GM18519 (cell line): ENCODE measurements at regions not wholly inside any gene's neighbourhood (a gene's known extent, or its start where the extent isn't known, plus 50 kb on each side); places are given as distances from the start of the nearest gene placed in this dataset.
"Not testable (repeated sequence)": the region's sequence is repeated elsewhere in the genome, so short reads cannot be mapped to it uniquely, and the experiment has no call there.

Experiments
- ATAC-seq: cut with Tn5 transposase; IDR thresholded peaks from one replicate; pipeline ENCODE4 v1.9.1; 2021; ENCODE audit warnings: mild to moderate bottlenecking, moderate library complexity; ENCODE audit not compliant: unreplicated experiment, low FRiP score

DNA sequence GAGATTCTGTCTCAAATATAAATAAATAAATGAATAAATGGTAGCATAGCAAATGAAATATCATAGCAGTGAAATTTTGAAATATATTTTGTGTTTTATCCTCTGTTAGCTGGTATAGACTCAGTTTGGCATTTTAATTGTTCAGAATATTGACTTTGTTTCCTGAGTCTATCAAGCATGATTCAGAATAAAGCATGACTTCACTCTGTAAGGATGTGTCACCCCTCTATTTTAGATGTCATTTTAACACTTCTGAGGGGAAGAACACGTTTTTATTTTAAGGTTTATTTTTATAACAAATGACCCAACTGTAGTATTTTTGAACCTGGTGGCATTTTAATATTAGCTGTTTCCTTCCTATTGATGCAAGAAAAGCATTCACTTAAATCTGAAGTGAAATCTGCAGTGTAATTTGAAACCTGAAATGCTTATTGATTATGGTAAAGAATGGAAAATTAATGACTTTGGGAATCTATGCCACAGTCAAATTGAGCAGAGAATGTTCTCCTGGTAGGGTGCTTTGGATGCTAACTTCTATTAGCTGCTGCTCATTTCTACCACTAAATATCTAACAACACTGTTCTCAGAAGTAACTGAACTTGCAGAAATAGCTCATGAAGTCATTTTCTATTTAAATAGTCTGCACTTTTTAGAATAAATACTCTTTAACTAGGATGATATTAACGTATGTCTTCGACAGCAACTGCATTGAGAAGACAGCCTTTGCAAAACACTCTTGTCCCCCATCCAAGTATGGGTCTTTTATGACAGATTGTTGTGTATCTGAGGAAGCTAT is 114.2 kb downstream of the SOX4 start:
- ATAC-seq = no peak

DNA sequence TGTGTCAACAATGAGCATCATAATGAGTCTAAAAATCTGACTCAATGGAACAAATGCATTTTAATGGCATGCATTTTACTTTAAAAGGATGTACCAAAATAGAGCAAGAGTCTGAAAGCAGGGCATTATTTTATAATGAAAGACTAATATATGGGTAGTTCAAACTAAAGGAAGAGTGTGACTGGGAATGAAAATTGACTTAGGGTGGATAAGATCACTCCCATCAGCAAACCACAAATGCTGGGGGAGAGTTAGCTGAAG is 114.7 kb downstream of the SOX4 start:
- ATAC-seq = no peak

DNA sequence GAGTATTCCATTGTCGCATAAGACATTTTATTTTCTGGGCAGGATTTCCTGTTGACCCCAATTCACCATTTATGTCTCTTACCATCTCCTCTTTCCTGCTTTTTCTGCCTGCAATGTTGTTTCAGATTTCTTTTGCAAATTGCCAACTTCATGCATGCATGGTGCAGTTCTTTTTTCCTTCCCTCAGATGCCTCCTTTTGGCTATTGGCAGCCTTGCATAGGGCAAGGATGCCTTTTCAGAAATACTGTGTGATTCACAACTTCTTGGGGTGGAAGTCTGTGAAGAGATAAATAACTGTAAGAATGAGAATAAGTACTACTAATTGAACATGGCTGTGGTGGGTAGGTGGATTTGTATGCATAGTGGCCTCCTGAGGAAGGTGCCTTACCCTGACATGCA is 116.7 kb downstream of the SOX4 start:
- ATAC-seq = no peak

DNA sequence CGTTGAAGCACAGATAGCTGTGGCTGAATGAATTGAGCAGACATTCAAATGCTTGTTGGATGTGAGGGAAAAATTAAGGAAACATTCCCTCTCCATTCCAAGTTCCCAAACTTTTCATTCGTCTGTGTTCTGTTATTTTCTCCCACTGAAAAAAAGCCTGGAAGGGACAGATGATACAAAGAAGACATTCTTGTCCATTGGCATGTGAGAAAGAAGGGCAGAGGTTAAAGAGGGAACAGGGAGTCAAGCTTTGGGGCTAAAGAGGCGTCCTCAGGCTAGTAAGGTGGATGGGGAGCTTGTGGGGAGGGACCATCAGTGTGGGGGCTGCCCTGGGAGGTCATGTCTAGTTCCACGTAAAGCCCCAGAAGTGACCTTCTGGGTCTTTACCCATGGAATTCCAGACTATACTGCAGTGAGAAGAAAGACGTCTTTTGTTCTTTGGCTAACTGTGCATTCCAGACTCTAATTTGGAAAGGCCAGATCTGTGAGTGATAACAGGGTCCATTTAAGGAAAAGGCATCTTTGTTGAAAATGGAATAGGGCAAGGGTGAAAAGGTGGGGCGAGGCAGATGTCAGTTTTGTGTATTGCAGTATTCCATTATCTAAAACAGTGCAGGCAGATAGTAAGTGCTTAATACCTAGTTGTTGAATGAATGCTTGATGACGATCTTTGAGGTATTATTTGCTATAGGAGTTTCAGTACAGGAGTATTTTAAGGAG is 117.5 kb downstream of the SOX4 start:
- no peak for ATAC-seq

DNA sequence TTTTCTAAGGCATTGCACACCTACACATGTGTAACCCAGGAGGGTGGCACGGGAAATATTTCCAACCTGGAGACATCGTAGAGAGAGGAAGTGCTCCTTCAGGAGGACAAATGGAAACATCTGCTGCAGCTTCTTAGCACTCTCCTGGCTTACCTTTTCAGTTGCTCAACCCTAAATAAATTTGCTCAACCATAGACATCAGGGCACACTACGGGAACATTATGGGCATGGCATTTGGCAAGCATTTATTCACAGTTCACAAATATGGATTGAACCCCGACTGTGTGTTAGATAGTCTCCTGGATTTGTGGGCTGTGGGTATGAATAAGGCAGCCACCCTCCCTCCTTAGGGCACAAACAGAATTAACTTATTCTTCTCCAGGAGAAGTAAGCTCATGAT is 118.7 kb downstream of the SOX4 start:
- ATAC-seq = no peak

DNA sequence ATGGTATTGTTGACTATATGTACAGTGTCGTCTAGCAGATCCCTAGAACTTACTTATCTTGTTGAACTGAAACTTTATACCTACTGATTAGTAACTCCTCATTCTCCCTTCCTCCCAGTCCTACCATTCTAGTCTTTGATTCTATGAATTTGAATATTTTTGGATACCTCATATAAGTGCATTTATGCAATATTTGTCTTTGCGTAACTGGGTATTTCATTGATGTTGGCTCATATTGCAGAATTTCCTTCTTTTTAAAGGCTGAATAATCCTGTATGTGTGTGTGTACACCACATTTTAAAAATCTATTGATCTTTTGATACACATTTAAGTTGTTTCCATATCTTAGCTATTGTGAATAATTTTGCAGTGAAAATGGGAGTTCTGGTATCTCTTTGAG is 119.9 kb downstream of the SOX4 start:
- ATAC-seq = no peak

DNA sequence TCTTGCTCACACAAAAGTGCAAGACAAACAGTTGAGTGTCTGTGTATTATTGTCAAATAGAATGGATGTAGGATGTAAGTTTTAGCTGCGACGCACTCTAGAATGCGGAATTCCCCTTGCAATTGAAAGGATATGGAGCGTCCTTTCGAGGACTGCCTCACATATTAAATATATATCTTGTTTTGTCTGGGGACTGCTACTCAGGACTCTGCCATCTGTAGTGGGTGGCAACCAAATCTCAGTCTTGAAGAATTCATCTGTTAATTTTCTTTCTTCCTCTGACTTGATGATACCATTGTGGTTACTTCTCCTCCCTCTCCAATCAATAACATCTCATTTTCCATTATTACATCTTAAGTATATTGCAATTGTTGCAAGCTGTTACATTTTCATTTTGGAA is 121.6 kb downstream of the SOX4 start:
- no peak for ATAC-seq

DNA sequence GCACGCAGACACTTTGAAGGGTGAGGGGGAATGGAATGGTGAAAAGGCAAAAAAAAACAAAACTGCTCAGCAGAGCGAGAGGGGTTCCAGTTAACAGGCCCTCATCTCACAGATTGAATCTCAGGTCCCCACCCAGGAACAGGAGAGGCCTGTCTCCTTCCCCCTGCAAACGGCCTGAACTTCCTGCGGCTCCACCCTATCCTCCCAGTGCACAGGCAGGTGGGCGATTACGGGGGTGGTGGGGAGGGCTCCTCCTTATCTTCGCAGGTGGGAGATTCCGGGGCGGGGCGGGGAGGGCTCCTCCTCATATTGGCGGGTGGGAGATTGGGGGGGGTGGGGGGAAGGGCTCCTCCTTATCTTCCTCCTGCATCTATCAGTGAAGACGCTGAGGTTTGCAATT is 129.0 kb downstream of the SOX4 start:
- no peak for ATAC-seq

DNA sequence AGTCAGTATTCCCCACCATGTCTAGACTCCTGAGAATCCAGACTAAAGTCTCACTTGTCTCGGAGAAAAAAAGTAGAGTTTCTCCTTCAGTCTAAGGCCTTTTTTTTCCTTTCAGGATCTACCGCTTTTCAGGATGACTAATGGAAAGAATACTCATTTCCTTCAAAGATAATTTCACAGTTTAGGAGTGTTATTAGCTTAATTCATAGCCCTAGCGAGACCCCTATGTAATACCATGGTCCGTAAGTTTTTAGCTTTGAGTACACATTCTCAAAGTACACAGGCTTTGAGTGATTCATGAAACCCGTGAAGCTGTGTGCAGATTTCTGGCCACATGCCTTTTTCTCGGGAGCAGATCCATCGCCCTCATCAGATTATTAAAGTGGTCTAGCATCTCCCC is 133.1 kb downstream of the SOX4 start:
- ATAC-seq = no peak

DNA sequence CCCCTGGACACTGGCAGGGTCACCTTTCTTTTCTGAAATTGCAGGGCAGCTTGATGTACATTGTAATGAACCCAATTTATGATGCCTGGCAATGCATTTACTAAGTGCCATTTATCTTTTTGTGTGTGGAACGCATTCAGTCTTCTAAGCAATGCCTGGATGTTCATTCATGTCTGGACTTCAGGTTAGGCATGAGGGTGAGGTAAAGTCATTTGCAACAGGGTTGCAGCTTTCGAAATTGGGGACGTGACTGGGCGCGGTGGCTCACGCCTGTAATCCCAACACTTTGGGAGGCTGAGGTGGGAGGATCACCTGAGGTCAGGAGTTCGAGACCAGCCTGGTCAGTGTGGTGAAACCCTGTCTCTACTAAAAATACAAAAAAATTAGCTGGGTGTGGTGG is 134.6 kb downstream of the SOX4 start:
- no peak for ATAC-seq

DNA sequence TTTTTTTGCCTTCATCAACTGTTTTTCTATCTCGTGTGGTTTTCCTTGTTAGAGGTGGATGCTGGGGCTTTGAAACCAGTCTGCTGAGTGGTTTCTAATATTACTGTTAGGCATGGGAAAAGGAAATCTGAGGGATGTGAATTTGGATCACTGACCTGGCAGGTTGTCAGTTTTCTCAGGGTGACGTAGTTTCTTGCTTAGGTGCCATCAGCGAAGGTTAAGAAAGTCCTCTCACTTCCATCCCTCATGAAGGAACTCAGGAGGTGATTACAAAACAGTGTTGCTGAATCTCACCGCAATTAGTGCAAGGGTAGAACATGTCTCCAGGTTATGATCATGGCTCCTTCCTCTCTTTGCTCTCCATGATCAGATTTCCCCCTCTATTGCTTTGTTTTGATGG is 135.9 kb downstream of the SOX4 start:
- ATAC-seq = no peak

DNA sequence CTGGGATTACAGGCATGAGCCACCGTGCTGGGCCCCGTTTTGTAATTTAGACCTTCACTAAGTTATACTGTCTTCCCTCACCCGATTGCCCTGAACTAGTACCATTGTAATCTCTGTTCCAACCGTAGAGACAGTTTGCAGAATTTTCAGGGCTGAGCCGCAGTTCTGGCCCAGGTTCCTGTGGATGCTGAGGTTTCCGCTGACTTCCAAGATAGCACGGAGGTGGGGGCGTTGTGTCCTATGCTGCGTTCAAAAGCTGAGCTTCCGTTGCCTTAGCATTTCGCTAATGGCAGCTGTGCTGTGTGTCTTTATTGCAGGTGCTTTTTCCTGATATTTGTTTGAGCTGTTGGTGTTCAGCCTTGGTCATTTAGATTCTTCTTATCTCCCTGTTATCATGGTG is 137.0 kb downstream of the SOX4 start:
- no peak for ATAC-seq

DNA sequence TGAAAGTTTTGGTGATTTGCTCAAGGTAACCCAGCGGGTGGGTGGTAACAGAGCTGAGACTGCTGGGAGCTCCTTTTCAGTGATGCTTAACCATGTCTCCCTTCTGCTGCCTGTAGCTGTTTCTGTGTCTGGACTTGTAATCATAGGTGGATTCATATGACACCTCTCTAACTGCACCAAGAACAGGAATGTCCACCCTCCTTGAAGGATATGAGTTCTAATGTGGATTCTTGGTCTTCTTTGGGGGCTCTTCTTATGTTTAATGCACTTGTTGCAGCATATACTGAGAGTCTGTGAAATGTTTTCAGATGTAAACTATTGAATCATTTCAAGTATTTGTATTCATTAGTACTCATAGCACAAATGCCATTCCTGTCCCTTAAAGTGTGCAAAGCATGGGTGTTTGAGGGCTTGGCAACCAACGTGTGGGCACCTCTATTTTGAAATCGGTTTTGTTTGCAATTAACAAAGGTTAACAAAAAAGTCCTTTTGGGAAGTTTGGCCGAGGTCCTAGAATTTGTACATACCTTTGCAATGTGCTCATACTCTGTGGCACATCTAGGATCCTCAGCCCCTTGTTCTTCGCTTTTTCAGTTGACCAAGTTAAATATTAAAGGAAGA is 138.0 kb downstream of the SOX4 start:
- ATAC-seq = no peak

DNA sequence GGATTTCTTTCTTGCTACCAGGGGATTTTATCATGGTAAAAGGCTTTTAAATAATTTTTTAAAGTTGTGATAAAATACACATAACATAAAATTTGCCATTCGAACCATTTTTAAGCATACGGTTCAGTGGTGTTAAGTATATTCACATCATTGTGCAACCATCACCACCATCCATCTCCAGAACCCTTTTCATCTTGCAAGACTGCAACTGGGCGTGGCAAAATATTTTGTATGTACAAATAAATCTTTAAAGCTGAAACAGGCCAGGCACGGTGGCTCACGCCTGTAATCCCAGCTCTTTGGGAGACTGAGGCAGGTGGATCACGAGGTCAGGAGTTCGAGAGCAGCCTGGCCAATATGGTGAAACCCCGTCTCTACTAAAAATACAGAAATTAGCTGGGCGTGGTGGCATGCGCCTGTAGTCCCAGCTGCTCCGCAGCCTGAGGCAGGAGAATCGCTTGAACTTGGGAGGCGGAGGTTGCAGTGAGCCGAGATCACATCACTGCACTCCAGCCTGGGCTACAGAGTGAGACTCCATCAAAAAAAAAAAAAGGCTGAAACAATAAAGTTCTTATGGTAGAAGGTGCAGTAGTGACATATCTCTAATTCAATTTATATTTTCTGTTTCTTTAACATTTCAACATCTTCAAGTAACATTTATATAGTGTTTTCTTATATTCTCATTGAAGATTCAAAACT is 138.6 kb downstream of the SOX4 start:
- not testable (repeated sequence) for ATAC-seq

DNA sequence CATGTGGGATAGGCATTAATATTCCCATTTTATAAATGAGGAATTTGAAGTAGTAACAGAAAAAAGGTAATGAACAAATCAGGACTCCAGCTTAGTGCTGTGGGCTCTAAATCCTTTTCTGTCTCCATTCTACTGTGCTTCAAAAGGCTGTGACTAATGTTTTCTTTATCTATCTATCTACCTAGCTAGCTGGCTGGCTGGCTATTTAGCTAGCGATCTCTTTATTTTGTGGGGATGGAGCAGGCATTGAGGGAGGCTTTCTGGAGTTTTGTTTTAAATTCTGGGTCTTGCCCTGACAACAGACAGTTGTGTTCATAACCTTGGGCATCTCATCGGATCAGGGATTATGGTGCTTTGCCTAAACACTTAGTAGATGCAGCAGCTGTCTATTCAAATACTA is 139.2 kb downstream of the SOX4 start:
- ATAC-seq = no peak

DNA sequence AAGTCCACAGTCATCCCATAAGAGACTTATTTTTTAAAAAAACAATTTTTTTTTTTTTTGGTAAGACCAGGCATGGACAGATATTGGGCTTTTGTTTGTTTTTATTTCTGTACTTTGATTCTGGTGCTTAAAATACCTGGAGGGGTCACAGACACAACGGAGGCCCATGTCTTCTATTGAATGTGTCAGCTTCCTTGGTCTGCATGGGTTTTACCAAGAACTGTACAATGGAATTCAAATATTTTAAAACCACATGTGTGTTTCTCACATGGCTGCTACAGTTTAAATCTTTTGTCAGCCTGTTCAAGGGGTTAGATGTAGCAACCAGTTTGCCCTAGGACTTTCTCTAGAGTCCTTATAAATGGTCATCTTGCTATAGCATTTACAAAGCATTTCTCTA is 139.8 kb downstream of the SOX4 start:
- ATAC-seq = no peak

DNA sequence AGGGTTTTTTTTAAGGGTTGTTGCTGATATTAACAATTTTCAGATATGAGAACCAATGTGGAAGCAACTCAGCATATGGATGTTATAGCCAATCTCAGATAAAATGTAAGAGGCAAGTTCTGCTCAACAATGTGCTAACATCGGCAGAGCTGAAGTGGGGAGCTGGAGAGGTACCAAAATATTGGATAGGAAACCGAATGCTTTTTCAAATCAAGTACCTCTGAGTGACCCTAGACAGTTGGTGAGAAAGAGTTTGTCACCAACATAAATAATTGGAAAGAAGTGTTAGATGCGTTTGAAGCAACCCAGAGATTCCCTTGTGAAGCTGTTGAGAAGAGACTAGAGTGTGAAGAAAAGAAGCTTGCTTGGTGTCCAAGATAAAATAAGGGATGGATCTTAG is 140.7 kb downstream of the SOX4 start:
- ATAC-seq = no peak

DNA sequence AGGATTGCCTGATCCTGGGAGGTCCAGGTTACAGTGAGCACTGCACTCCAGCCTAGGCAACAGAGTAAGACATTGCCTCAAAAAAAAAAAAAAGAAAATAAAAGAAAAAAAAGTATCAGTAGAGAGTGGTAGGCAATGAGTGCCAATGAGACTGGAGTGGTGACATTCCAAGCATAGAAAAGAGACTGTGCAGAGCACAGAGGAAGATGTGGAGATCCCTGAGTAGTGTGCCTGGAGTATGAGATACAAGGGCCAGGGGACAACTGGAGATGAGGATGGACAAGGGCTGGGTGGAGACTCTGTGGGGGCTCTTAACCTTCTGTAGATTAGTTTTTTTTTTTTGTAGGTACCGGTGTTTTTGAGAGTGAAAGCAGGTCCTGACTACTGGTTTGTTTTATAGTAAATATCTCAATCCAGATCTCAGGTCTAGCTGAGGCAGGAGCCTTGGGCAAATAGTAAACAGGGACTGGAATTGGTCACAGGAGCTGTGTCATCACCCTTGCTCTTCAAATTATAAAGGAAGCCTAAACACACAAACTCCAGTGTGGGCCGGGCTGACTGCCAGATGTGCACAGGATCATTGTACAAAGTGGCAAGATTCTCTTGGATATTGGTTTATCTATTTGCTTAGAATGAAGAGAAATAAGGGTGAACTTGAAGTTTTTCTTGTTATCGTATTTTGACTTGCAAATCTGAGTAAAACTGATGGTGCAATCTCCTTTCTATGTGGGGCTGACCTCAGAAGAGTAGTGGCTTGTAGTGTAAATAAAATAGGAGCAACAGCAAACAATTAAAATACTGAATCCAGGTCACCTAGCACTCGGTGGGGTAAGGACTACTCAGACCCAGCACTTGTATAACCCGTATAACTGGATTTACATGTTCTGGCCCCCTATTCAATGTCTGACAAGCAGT is 144.9 kb downstream of the SOX4 start:
- ATAC-seq = no peak

DNA sequence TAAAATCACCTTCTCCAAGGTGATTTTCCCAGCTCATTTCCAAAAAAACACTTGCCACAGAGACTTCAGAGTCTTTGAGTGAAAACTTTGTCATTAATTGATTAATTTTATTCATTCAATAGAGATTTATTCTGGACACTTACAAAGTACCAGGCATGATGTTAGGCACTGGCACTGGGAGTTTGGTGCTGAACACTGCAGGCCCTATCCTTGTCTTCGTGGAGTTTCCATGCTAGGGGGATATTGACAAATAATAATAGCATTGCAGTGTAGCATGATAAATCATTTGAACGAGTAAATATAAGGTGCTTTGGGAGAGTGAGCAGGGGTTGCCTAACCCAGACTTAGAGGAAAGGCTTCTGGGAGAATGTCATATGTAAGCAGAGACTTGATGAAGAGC is 145.7 kb downstream of the SOX4 start:
- ATAC-seq = no peak

DNA sequence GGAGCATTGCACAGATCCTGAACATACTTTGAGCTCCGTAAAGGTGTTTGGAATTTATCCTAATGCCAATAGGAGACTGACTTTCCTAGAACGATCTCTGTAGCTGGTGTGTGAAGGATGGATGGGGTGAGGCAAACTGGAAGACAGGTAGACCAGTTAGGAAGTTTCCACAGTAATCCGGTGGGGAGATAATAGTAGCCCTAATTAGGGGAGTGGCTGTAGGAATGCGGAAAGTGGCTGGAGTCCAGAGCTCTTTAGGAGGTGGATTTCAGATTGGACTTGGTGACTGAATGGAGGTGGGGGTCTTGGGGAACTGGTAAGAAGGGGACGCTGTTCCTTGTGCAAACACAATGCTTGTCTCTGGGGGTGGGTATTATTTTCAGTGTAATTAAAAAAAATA is 146.3 kb downstream of the SOX4 start:
- ATAC-seq = no peak
